Body of pancreas (tissue), 4 donors: ENCODE measurements at regions not wholly inside any gene's neighbourhood (a gene's known extent, or its start where the extent isn't known, plus 50 kb on each side); places are given as distances from the start of the nearest gene placed in this dataset.

ENCODE experiments used
- ATAC-seq: fragments of 150-250 bp; one replicate; pipeline ENCODE4 v1.9.1; 2016
- DNase-seq, 4 donors: peaks; one replicate each; pipeline ENCODE4 v3.0.0-alpha.2; 2019
- H3K27ac ChIP-seq, 4 donors: fragments of 200-600 bp; sonication (generic); 1 replicate in 3 of 4; 2 replicates in 1 of 4; pipeline versions ENCODE4 v1.5.1 to v1.6.1; 2016 to 2019; ENCODE audit warnings: mild to moderate bottlenecking in 1 of 4, mixed read lengths in 1 of 4, moderate library complexity in 1 of 4
- H3K27me3 ChIP-seq, 2 donors: fragments of 200-600 bp; sonication (generic); one replicate each; pipeline ENCODE4 v1.6.0; 2016; ENCODE audit warnings: mild to moderate bottlenecking in 1 of 2
- H3K36me3 ChIP-seq, 2 donors: fragments of 200-600 bp; sonication (generic); replicated peaks in 1 of 2; 2 replicates each; pipeline ENCODE4 v1.5.1; 2016; ENCODE audit warnings: low read depth in 2 of 2; ENCODE audit not compliant: insufficient read depth in 1 of 2
- H3K4me1 ChIP-seq: fragments of 200-600 bp; sonication (generic); one replicate; pipeline ENCODE4 v1.6.0; 2016
- H3K4me3 ChIP-seq, 2 donors: fragments of 200-600 bp; sonication (generic); 1 replicate in 1 of 2; 2 replicates in 1 of 2; pipeline ENCODE4 v1.5.1; 2016 to 2019
- H3K9me3 ChIP-seq, 3 donors: fragments of 200-600 bp; sonication (generic); 1 replicate in 2 of 3; 2 replicates in 1 of 3; pipeline ENCODE4 v1.5.1; 2016
- POLR2A ChIP-seq, 3 donors: fragments of 450-650 bp; IDR thresholded peaks; one replicate each; pipeline ENCODE4 v1.6.1; 2016; ENCODE audit warnings: antibody characterized with exemption in 3 of 3, mild to moderate bottlenecking in 2 of 3
- WGBS, 2 donors: methylation state at CpG; one replicate each; pipeline ENCODE4 v1.1.5; 2017; 5-methylcytosine and 5-hydroxymethylcytosine counted together
- intact Hi-C: fragments of 100-400 bp; cut with DNase I; formaldehyde crosslinking; loops from one replicate; pipeline ENCODE4 v1.15.1; 2023
- TF ChIP-seq, protein P1 (sequence below), 7 experiments: fragments of 450-650 bp in 4 of 7; fragments of 200-600 bp in 3 of 7; sonication (generic) in 3 of 7; IDR thresholded peaks; one replicate each; pipeline ENCODE4 v1.5.1; 2016 to 2019; ENCODE audit warnings: antibody characterized with exemption in 7 of 7

DNA sequence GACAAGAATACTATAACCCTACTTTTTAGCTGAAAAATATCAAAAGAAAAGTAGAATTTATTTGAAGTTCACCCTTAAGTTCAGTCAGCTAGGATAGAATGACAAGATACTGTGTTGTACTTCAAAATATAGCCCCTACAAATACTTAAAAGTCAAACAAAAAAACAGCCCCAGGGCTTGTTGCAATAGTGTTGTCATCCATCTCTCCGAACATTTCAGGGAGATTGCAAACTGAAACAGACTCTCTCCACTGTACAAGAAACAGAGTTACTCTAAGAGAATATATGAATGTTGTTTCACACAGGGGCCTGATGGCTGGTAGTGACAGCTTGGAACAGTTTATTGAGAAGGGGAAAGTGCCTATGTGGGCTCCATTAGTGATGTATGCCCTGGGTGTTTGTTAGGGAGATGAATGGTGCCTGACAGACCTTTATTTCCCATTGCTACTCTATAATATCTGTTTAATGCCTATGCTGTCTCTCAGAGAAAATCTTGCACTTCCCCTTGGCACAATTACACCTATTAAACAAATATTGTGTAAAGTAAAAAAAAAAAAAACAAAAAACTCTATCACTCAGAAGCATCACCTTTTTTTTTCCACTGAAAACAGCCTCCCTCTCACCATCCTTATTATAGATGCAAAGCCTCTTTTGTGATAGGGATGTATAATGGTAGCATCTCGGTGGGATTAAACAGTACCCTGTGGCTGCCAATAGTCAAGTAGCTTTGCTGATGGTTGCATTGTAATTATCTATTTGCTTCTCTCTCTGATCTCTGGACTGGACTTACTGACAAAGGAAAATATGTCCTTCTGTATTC lies 506.3 kb upstream of the LUZP2 start:
- ATAC-seq (no peak), DNase-seq (no peak)
- intact Hi-C loops = no loop called here
- Histone ChIP-seq H3K27ac (no peak overlapping the region), H3K4me3 (no peak overlapping the region), H3K4me1 (no peaks in the 10 kb centered on the region), H3K9me3 (no peaks in the 10 kb centered on the region), H3K27me3 (no peaks in the 10 kb centered on the region), H3K36me3 (no peaks in the 10 kb centered on the region)
- 77 to 78% methylated on average over 2 of the region's 2 CpGs for WGBS, 2 donors
- no peak for TF ChIP-seq POLR2A (IDR thresholded peaks at IDR 0.05)
- TF ChIP-seq, protein P1, sequence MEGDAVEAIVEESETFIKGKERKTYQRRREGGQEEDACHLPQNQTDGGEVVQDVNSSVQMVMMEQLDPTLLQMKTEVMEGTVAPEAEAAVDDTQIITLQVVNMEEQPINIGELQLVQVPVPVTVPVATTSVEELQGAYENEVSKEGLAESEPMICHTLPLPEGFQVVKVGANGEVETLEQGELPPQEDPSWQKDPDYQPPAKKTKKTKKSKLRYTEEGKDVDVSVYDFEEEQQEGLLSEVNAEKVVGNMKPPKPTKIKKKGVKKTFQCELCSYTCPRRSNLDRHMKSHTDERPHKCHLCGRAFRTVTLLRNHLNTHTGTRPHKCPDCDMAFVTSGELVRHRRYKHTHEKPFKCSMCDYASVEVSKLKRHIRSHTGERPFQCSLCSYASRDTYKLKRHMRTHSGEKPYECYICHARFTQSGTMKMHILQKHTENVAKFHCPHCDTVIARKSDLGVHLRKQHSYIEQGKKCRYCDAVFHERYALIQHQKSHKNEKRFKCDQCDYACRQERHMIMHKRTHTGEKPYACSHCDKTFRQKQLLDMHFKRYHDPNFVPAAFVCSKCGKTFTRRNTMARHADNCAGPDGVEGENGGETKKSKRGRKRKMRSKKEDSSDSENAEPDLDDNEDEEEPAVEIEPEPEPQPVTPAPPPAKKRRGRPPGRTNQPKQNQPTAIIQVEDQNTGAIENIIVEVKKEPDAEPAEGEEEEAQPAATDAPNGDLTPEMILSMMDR (IDR thresholded peaks at IDR 0.05) = no peak

DNA sequence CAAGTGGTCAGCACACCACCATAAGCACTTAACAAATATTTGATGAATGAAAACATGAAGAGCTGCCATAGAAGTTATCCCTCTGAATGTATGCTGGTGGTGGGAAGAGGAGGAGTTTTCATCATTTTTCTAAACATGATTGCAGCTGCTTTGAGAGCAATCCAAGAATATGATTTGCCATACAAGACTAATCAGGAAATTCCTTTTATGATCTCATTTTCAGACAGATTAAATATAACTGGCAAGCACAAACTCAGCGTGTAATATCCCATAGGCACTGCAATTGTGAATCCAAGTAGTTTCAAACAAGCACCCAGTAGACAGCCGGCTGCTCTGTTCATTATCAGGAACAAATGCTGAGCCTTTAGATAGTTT lies 505.7 kb upstream of the LUZP2 start:
- Histone ChIP-seq H3K27me3 (no peaks in the 10 kb centered on the region), H3K9me3 (no peaks in the 10 kb centered on the region), H3K4me1 (no peaks in the 10 kb centered on the region), H3K4me3 (no peak overlapping the region), H3K27ac (no peak overlapping the region), H3K36me3 (no peaks in the 10 kb centered on the region)
- intact Hi-C loops = no loop called here
- WGBS, 2 donors = 62 to 64% methylated on average over 2 of the region's 2 CpGs
- TF ChIP-seq, protein P1 (IDR thresholded peaks at IDR 0.05) = no peak
- no peak for TF ChIP-seq POLR2A (IDR thresholded peaks at IDR 0.05)
- ATAC-seq (no peak), DNase-seq (no peak)

DNA sequence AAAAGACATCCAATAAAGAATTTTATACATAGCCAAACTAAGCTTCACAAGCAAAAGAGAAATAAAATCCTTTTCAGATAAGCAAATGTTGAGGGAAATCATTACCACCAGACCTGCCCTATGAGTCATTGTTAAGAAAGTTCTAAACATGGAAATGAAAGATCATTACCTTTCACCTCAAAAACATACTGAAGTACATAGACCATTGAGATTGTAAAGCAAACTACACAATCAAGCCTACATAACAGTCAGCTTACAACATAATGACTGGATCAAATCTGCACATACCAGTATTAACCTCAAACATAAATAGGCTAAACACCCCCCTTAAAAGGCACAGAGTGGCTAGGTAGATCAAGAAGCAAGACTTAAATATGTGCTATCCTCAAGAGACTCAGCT lies 501.0 kb upstream of the LUZP2 start:
- no peaks in the 10 kb centered on the region for H3K9me3 ChIP-seq
- ATAC-seq (no peak), DNase-seq (no peak)
- H3K27me3 ChIP-seq = no peaks in the 10 kb centered on the region
- TF ChIP-seq POLR2A (IDR thresholded peaks at IDR 0.05) = no peak
- TF ChIP-seq, protein P1 (IDR thresholded peaks at IDR 0.05) = no peak
- H3K4me3 ChIP-seq = no peak overlapping the region
- H3K4me1 ChIP-seq = no peaks in the 10 kb centered on the region
- no peaks in the 10 kb centered on the region for H3K36me3 ChIP-seq
- intact Hi-C loops = no loop called here
- no peak overlapping the region for H3K27ac ChIP-seq

DNA sequence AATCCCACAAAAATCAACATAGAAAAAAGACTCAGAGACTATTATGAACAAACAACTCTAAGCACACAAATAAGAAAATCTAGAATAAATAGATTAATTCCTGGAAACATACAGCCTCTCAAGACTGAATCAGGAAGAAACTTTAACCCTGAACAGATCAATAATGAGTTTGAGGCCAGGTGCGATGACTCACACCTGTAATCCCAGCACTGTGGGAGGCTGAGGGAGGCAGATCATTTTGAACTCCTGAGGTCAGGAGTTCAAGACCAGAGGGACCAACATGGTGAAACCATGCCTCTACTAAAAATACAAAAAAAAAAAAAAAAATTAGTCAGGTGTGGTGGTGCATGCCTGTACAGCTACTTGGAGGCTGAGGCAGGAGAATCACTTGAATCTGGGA lies 499.5 kb upstream of the LUZP2 start:
- H3K27ac ChIP-seq = no peak overlapping the region
- 25 to 53% methylated on average over 1 of the region's 1 CpG for WGBS, 2 donors
- H3K4me1 ChIP-seq = no peaks in the 10 kb centered on the region
- no peaks in the 10 kb centered on the region for H3K27me3 ChIP-seq
- no peaks in the 10 kb centered on the region for H3K36me3 ChIP-seq
- H3K4me3 ChIP-seq = no peak overlapping the region
- DNase-seq (no peak), ATAC-seq (no peak)
- intact Hi-C loops = no loop called here
- no peaks in the 10 kb centered on the region for H3K9me3 ChIP-seq
- TF ChIP-seq, protein P1 (IDR thresholded peaks at IDR 0.05) = no peak
- TF ChIP-seq POLR2A (IDR thresholded peaks at IDR 0.05) = no peak

DNA sequence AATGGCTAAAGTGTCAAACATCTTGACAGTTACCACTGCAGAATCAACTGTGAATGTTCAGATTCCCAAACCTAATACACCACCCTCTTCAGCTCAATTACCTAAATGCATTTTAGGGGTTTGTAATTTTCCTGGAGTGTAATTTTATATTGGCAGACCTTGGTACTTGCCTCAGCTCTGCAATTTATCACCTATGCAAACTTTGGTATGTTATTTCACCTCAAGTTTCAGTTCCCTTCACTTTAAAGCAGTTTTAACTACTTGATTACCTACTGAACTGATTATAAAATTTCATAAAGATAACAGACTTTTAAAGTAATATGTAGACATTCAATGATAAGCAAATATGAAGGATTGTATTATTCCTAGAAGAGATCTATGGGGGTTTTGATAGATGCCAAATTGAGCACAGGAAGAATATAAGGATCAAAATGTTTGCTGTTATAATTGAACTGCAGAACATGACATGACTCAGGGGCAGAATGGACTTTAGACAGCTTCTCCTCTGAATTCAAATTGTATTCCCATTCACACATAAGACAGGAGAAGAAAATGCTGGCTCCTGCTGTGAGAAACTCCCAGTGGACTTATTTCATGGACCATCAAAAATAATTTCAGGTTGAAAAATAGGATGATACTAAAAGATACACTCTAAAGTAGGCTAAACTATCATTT lies 491.5 kb upstream of the LUZP2 start:
- TF ChIP-seq POLR2A (IDR thresholded peaks at IDR 0.05) = no peak
- TF ChIP-seq, protein P1 (IDR thresholded peaks at IDR 0.05) = no peak
- no peaks in the 10 kb centered on the region for H3K27me3 ChIP-seq
- ATAC-seq (no peak), DNase-seq (no peak)
- H3K4me3 ChIP-seq = no peak overlapping the region
- intact Hi-C loops = no loop called here
- H3K36me3 ChIP-seq = no peaks in the 10 kb centered on the region
- H3K27ac ChIP-seq = no peak overlapping the region
- no peaks in the 10 kb centered on the region for H3K4me1 ChIP-seq
- H3K9me3 ChIP-seq = no peaks in the 10 kb centered on the region
